ENCODE measurements at regions not wholly inside any gene's neighbourhood (a gene's known extent, or its start where the extent isn't known, plus 50 kb on each side); places are given as distances from the start of the nearest gene placed in this dataset.

GRCh38 chr18:56316727-56317126 lies 321.7 kb downstream of the TXNL1 start (continued):
- no peak for TF ChIP-seq ZNF626 (tag by site-specific recombination; IDR thresholded peaks at IDR 0.05)
- TF ChIP-seq ZNF416 (tag by site-specific recombination; IDR thresholded peaks at IDR 0.05), result no peak
- TF ChIP-seq SP2 (tag by site-specific recombination; IDR thresholded peaks at IDR 0.05), result no peak
- no peak for TF ChIP-seq ZNF24 (tag by site-specific recombination; IDR thresholded peaks at IDR 0.05)
- TF ChIP-seq, protein P1, sequence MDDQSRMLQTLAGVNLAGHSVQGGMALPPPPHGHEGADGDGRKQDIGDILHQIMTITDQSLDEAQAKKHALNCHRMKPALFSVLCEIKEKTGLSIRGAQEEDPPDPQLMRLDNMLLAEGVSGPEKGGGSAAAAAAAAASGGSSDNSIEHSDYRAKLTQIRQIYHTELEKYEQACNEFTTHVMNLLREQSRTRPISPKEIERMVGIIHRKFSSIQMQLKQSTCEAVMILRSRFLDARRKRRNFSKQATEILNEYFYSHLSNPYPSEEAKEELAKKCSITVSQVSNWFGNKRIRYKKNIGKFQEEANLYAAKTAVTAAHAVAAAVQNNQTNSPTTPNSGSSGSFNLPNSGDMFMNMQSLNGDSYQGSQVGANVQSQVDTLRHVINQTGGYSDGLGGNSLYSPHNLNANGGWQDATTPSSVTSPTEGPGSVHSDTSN (CRISPR knock-in tag; IDR thresholded peaks at IDR 0.05), result no peak

DNA sequence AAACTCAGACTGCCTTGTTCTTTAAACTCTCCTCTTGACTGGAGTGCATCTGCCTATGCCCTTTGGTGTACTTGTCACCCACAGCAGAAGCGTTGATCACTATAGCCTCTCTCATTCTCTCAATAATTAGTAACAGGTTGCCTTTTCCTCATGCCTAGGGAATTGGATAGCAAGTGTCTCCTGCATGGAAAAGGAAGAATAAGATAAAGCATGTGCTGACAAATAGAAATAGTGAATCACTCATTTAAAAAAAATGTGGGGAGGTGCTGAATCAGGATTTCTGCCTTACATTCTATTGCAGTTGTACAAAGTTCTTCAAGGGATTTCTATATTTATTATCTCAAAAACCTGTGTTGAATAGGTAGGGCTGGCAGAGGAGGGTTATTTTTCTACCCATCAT lies 323.0 kb downstream of the TXNL1 start:
- ChIA-PET CTCF (no interaction called here), POLR2A (no interaction called here)
- Histone ChIP-seq H3K9me3 (ENCODE audit: control insufficient read depth, insufficient read depth, low read depth, low read length) (no peaks in the 10 kb centered on the region), H3K27ac (ENCODE audit: extremely low read depth, low read depth, low read length) (no peak overlapping the region), H3K4me3 (ENCODE audit: low read depth, low read length) (no peak overlapping the region), H3K4me1 (ENCODE audit: control insufficient read depth, insufficient read depth, low read length) (no peaks in the 10 kb centered on the region), H3K36me3 (ENCODE audit: control insufficient read depth in 2 of 2, insufficient read depth in 1 of 2, low read length in 2 of 2) (no peaks in the 10 kb centered on the region)
- TF ChIP-seq ZNF488 (tag by site-specific recombination; IDR thresholded peaks at IDR 0.05) (no peak), KLF9 (tag by site-specific recombination; IDR thresholded peaks at IDR 0.05; ENCODE audit: low read depth) (no peak), ZNF2 (tag by site-specific recombination; IDR thresholded peaks at IDR 0.05) (no peak), ZNF768 (tag by site-specific recombination; IDR thresholded peaks at IDR 0.05) (no peak)

GRCh38 chr18:56314396-56314795 lies 324.0 kb downstream of the TXNL1 start:
- H3K27ac ChIP-seq (ENCODE audit: extremely low read depth, low read depth, low read length), result no peak overlapping the region
- ChIA-PET POLR2A (no interaction called here), CTCF (interaction anchor here (0.5 to 0.8 kb wide), 2 partner anchors 531 to 1079 kb away, joined by 4 read pairs; no protein-coding TSS in a partner anchor)
- H3K4me1 ChIP-seq (ENCODE audit: control insufficient read depth, insufficient read depth, low read length), result no peaks in the 10 kb centered on the region
- no peaks in the 10 kb centered on the region for H3K36me3 ChIP-seq (ENCODE audit: control insufficient read depth in 2 of 2, insufficient read depth in 1 of 2, low read length in 2 of 2)
- no peak overlapping the region for H3K4me3 ChIP-seq (ENCODE audit: low read depth, low read length)
- TF ChIP-seq SCRT2 (tag by site-specific recombination; IDR thresholded peaks at IDR 0.05), result no peak
- no peak for TF ChIP-seq ZNF404 (tag by site-specific recombination; IDR thresholded peaks at IDR 0.05)
- TF ChIP-seq ZNF548 (tag by site-specific recombination; IDR thresholded peaks at IDR 0.05), result no peak
- TF ChIP-seq ZNF530 (tag by site-specific recombination; IDR thresholded peaks at IDR 0.05; ENCODE audit: low read depth), result no peak
- TF ChIP-seq ZNF426 (tag by site-specific recombination; IDR thresholded peaks at IDR 0.05), result no peak
- no peak for TF ChIP-seq ZSCAN23 (tag by site-specific recombination; IDR thresholded peaks at IDR 0.05)
- no peak for TF ChIP-seq ZNF148 (tag by site-specific recombination; IDR thresholded peaks at IDR 0.05; ENCODE audit: borderline replicate concordance)
- TF ChIP-seq ZNF600 (tag by site-specific recombination; IDR thresholded peaks at IDR 0.05), result no peak
- no peak for TF ChIP-seq ZNF692 (tag by site-specific recombination; IDR thresholded peaks at IDR 0.05)
- H3K9me3 ChIP-seq (ENCODE audit: control insufficient read depth, insufficient read depth, low read depth, low read length), result no peaks in the 10 kb centered on the region
